ENCODE measurements at regions not wholly inside any gene's neighbourhood (a gene's known extent, or its start where the extent isn't known, plus 50 kb on each side); places are given as distances from the start of the nearest gene placed in this dataset.

DNA sequence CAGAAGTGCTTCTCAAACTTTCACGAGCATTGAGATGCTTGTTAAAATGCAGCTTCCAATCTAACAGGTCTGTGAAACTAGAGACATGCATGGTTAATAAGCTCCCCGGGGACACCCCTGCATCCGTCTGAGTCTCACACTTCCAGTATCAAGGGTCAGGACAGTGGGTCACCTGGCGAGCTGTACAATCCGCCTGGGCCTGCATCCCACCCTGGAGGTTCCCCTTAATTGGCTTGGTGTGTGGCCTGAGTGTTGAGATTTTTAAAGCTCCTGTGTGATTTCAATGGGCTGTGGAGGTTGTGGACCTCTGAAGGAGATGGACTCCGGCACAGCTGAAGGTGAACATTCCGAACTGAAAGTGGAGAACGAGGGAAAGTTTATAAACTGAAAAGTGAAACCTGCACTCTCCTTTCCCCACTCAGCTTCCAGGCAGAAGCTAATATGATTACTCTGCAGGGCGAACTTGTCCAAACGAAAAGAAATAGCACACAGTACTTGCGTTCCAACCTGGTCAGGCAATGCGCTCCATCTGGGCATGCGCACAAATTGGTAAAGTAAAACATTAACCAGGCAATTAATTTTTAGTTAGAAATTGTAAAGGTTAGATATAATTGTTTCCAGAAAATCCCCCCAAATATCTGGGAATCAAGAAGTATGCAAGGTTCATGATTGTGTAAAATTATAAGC lies 191.7 kb upstream of the ALKAL2 start:
- DNase-seq (ENCODE audit: low spot score), result no peak

DNA sequence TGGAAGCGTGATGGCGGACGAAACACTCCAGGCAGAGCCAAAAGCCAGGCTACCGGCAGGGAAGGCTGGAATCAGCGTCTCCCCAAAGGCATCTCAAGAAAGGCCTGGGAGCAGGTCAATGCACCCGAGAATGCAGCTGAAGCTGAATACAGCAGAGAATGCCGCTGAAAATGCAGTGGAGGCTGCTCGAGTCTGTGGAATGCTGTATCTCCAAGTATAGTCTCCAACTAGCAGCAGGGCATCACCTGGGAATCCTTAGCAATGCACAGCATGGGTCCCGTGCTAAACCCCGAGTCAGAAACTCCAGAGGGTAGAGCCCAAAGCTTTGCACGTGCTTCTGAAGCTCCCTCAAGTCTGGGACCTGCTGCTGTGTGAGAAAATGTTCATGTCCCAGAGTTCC lies 191.1 kb upstream of the ALKAL2 start:
- DNase-seq (ENCODE audit: low spot score), result no peak

DNA sequence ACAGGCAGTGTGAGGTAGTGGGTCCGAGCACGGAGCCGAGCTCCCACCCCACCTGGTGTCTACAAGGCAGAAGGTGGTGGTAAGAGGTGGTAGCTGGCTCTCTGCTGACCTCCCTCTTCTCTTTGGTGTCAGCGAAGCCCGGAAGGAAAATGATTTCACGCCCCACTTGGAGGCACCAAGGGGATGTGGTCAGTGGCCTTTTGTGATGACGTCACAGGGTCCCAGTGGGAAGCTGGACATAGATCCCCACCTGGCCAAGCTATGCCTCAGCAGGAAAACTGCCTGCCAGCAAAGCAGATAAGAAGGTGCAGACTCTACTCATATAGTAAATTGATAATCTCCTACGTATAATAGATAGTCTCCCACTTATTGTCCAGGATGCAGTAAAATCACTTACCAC lies 183.7 kb upstream of the ALKAL2 start:
- no peak for DNase-seq (ENCODE audit: low spot score)

DNA sequence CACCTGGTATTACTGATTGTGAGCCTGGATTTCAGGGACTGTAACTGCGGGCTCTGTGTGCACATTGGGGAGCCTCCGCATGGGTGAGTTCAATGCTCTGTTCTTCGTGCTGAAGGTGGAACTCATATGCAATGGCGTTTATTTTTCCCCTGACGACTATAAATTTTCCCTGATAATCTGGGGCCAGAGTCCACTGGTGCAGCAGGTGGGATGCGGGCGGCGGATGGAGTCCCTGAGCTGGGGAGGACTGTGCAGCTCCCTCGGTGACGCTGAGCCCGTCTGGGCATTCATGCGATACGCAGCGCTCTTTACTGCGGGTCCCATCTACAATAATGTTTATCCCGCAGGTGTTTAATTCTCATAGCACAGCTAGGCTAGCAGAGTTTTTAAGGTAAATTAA lies 181.6 kb upstream of the ALKAL2 start:
- DNase-seq (ENCODE audit: low spot score), result no peak

DNA sequence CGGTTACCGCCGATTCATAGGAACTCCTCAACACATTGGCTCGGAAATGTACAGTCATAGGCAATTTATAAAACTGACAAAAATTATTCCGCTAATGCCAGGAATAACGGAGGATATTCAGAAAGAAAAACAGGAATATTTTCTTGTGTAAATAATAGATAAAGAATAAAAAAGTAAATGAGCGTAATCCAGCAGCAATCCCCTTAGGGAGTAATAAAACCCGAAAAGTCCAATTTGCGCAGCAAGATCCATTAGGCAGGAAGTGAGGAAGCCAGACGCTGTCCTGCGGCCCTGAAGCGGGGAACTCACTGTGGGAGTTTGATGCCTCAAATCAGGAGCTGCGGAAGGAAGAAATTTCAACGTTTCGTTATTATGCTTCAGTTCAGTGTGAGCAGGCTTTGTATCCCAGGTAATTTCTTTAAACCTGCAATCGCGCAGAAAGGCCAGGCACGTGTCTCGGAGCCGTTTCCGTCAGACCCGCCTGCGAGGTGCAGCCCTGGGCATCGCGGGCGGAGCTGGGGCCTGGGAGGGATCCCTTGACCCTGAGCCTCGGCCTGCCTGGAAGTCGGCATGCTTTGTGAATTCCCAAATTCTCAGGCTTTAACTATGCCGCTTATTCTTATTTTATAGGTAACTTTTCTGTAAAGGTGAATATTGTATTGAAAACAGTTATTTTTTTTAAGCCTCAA lies 180.9 kb upstream of the ALKAL2 start:
- no peak for DNase-seq (ENCODE audit: low spot score)

DNA sequence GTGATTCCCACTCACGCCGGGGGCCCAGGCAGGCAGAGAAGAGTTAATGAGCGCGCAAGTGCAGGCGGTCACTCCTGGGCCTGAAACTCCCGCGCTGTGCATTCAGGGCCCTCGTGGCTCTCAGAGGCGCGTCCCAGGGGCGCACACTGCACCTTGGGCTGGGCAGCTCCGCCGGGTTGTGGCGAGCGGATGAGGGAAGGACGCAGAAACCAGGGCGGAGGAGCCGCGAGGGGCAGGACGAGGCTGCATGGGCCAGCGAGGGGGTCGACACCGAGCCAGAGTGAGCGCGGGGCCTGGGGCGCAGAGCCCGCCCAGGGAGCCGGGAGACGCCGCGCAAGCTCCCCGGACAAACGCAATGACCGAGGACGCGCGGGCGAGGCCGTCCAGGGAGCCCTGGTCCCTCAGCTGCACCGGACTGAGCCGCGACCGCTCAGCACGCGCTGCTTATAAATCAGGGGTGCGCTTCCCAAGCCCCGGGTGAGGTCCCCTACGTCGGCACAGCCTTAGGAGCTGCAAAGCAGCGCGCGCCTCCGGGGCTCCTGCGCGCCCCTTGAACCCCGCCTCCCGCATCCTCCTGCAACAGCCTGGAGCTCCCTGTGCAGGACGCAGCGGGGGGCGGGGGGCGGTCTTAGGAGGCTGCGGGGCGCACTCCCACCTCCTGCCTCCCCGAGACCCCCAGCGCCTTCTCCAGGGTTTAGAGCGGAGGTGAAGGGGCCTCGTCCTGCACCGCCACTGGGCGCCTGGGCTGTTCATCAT lies 180.2 kb upstream of the ALKAL2 start:
- DNase-seq (ENCODE audit: low spot score), result no peak

DNA sequence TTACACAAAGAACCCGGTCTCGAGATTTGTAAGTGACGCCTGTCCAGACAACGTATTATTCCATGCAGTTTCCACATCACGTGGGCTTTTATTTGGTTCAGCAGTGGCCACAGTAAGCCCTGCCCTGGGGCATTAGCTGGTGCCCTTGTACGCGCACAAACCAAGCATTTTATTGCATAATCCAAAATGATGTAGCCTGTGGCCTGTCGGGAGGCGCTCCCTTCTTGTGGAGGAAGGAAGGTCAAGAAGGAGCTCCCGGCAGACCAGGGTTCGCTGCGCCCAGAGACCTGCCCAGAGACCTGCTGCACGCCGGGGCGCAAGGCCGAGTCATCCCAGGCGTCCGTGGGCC lies 179.6 kb upstream of the ALKAL2 start:
- no peak for DNase-seq (ENCODE audit: low spot score)

DNA sequence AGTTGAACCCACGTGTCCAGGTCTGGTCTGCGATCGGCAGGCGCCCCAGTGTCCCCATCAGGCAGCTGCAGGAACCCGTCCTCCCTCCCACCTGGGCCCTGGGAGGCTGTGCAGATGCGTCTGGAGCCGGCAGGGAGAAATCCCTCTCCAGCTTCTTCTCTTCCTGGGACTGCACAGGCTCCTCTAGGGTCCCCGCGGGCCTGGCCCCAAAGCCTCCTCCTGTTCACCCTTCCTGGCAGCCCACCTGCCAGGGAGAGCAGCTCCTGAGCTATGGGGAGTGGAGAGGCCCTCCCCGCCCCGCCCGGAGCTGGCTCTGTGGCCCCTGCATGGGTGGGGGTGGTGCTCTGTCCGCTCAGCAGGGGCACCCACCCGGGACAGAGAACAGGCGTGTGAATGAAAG lies 179.2 kb upstream of the ALKAL2 start:
- no peak for DNase-seq (ENCODE audit: low spot score)

DNA sequence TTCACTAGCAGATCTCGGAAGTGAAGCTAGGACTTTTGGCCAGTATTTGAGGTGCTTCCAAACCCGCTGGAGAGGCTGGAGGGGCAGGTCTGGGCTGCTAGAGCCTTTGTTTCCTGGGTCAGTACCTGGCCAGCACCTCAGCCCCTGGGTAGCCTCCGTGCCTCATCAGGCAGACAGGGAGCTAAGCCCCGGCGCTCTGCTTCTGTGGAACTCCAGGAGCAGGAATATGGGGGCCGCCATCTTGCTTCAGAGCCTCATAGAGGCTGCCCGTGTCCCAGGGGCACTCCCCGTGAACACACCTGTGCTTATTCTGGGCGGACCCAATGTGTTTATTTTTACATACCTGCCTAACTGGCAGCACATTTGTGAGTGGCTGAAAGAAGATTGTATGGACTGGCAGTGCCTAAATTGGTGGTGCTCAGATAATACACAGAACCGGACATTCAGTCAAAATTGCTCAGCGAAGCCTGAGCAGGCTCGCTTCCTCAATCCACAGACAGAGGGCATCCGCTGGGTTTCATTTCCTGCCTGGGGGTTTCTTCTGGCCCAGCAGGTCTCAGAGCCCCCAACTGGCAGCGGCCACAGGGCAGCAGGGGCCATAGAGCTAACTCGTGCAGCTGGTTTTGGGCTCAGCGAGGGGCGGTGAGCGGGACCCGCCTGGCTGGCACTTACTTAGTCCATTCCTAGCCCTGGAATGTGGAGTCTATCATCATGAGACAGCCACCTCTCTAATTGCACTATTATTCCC lies 176.8 kb upstream of the ALKAL2 start:
- no peak for DNase-seq (ENCODE audit: low spot score)

DNA sequence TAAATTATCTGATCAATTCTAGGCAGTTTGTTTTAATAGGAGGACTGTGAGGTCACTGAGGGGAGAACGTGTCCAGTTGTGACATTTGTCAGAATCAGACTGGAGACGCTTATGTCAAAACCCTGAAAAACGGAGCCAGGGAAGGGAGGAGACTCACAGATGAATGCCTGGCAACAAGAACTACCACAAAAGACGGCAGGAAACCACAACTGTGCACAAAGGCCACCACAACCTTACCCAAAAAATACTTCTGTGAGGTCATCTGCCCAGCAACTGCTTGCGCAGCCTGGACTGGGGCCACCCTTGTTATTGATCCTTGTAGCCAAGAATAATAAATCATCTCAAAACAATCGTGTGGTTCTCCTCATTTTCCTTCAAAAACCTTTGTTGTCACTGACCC lies 173.0 kb upstream of the ALKAL2 start:
- no peak for DNase-seq (ENCODE audit: low spot score)

DNA sequence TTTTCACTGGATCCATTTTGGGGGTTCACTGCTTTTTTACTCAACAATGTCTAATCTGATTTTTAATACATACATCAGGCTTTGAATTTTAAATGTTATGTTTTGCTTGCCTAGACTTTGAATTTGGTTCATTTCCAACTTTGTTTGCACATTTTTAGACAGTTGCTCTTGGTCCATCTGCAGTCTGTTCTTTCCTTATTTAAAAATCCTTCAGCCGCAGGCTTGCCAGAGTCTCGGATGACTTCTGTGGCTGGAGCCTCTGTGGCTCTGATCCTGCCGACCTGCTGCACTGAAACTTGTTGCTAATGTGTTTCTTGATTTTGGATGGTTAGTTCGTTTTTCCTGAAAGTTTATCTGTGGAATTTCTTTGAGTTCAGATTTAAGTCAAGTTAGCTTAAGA lies 172.0 kb upstream of the ALKAL2 start:
- DNase-seq (ENCODE audit: low spot score), result no peak

DNA sequence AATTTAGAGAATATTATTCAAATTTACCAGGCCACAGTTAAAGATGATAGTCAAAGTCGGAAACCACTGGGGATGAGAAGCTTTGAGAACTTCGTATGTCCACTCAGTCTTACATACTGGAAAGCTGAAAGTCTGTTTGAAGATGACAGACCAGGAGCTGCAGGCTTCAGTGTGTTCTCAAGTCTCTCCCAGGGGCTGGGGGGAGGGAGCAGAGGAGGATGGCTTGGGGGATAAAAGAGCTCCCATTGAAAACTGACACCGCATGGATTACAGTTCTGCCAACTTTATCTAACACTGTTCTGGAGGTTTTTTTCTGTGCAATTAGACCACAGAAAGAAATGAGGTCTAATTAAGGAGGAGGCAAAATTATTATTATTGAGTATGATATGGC lies 170.5 kb upstream of the ALKAL2 start:
- no peak for DNase-seq (ENCODE audit: low spot score)

DNA sequence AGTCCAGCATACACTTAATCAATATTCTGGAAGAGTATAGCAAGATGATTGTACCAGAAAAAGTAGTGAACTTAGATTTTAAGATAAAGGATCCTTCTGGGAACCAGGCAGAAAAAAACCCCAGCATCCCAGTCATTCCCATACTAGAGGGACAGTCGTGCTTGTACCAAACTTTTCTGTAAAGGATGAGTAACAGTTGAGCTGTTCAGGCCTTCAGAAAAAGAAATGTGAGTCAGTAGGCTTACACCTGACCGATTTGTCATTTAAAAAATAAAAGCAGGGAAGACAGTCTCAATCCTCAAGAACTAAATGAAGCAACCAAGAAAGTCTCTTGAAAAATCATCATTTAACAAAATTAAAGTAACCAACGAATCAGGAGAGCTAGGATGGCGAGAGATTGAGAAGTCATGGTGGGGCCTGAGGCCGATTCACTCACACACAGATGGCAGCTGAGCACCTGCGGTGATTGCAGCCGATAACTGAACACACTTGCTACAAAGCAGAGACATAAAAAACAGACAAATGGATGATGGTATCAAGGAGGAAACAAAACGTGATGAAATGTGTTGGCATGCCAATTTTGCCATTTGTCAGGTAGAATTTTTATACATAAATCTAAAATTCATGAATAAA lies 170.0 kb upstream of the ALKAL2 start:
- DNase-seq (ENCODE audit: low spot score), result no peak

DNA sequence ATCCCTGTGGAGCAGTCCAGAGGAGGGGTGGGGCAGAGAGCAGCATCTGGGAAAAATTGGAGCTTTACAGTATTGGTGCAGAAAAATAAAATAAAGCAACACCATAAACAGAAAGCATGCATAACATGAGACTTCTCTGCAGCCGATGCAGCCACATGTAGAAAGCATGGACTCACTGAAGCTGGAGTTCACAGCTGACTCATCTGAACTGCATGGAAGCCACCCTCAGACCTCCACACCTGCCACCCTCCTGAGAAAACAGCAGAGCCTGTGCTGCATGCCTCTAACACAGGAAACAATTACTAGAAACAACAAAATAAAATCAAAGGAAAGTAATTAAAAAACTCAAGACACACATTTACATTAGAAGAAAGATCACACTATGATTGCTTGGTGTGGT lies 169.4 kb upstream of the ALKAL2 start:
- no peak for DNase-seq (ENCODE audit: low spot score)

DNA sequence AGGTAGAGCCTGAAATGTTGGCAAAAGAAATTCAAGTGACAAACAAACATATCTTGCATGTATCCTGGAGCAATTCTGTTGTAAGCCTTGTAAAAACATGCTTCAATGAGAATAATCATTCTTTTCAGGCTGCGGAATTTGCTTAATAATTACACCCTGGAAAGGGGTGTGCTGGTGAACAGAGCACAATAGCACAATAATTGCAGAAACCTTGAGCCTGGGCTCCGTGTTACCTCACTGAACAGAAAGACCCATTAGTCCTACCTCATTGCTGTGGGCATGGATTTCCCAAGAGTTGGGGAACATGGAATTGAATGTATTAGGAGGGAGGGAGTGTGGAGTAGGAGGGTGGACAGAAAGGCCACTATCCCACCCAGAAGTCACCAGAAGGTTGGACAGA lies 168.0 kb upstream of the ALKAL2 start:
- DNase-seq (ENCODE audit: low spot score), result no peak

DNA sequence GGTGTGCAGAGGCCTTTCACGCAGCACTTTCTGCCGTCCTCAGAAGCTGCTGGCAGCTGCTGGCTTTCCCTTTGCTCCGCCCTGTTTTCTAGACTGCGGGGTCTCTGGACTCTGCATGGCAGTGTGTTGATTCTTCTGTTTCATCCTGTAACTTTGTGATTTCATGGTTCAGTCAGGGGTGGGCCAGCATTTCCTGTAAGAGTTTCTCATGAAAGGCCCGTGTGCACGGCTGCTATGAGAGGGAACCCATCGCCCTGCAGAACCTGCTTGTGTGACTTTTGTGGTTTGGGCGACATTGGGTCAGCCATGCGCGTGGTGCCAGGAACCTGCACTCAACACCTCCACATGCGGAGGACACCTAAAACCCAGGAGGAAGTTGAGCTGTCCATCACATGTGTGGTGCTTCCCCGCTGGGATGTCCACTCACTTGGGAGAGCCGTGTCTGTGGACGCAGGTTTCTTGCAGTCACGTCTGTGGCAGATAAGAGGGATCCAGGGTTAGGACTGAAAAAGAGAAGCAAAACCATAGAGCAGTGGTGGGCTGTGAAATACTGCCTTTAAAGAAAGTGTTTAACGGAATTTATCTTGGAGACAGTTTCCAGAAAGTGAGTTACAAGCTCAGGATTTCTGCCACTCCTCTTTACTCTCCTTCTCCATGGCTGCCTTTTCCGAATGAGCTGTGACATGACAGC lies 167.3 kb upstream of the ALKAL2 start:
- DNase-seq (ENCODE audit: low spot score), result no peak

DNA sequence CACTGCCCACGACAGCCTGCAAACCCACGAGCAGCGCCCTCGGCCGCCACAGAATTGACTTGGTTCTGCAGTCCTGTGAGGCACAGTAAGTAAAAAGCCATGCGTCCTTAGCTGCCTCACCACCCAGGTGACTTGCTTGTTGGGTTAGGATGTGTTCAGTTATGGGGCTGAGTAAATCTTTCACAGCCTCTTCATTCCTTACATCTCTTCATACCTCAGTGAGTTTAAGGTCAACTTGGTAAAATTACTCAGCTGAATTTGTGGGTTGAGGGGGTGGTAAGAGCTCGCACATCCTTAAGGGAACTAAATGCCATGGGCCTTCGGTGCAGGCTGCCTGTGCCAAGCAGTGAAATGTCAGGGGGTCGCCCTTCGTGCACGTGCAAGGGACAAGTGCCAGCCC lies 165.2 kb upstream of the ALKAL2 start:
- DNase-seq (ENCODE audit: low spot score), result no peak

DNA sequence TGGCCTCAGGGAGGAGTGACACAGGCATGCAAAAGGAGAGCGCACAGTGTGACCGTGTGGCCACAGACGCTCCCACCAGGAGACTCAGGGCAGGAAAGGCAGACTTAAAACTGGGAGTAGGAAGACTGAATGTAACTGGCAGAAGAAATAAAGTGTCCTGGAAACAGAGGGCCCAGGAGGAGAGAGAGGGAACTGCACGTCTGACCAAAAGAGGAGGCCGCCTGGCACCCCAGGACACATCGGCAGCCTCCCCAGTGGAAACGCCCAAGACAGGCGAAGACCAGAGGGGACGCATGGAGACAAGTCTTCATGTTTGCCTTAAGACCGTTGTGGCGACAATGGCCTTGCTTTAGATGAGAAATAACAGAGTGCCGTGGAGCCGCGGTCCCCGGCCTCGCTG lies 163.6 kb upstream of the ALKAL2 start:
- no peak for DNase-seq (ENCODE audit: low spot score)

DNA sequence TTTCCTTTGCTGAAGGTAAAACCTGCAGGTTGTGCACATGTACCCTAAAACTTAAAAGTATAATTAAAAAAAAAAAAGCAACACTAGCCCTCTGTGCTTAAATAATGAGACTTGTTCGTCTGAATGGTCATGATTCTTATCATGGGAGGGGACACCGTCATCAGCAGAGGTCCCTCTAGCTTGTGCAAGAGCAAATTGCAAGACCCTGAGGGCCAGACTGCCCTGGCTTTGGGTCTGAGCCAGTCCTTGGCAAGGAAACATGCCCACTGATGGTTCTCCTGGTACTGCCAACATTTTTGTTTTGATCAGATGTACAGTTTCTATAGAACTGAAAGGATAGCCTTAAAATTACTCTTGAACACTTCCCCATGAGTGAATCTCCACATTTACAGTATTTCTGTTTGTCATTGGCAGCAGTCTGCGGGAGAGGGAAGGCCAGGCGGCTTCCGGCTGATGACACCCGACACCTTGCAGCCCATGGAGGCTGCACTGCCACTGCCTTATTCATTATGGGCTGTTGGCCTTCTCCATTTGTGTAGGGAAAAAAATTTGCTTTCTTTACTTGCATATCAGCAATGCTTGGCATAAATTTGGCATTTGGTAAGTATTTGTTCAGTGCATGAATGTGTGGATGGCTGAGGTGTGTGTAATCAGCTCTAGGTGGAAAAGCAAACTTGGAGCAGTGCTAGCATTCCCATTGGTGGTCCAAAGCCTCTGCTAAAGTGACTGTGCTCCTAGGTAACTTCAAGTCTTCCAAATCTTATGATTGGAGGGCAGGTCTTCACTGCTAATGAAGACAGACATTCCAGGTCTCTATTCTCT lies 161.6 kb upstream of the ALKAL2 start:
- no peak for DNase-seq (ENCODE audit: low spot score)

DNA sequence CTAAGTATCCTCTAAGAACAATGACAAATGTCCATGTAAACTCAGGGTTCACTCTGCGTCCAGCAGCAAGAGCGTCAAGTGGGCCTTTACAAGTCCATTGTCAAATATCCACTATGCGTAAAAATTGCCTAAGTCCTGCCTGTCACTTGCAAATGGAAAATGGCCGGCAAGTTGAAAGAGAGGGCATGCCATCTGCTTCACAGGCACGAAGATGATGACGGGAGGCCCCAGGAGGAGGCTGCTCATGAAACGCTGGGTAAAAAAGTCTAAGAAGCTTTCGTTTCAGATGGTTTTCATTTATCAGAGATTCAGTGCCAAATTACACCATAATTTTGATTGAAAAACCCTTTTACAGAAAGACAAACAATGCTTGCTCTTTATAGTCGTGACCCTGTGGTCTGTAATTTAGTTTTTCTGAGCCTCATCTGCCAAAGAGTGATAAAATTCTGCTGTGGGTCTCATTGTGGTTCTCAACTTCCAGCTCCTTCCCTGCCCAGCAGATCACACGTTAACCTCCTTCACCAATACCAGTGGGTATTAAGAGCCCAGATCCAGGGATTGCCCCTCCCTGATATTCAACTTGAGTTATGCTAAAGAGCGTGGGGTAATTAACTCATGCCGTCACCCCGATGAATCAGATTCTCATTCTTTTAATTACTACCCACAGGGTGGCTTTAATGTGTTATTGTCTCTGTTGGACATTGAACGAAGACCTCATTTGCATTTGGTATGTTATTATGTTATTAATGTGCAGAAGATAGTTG lies 160.2 kb upstream of the ALKAL2 start:
- DNase-seq (ENCODE audit: low spot score), result no peak
